ENCODE measurements at regions not wholly inside any gene's neighbourhood (a gene's known extent, or its start where the extent isn't known, plus 50 kb on each side); places are given as distances from the start of the nearest gene placed in this dataset.

DNA sequence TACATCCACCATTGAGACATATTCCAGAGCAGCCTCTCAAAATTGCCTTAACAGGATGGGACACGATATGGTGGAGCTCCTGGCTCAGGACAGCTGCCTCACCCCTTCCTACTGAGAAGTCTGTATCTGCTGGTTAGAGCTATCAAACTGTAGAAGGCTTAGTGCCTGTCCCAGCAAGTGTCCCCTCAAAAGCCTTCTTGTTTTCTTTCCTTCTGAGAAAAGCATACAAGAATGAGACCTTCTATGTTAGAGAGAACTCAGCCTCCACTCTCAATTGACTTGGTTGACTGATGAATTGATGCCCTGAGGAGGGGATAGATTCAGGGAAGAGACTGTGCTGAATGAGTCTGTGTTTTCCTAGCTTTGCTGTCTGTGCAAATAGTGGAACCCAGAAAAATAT lies 2020.9 kb downstream of the TP53TG3F start:
- no peak for DNase-seq (ENCODE audit: low spot score)
- no peak for ATAC-seq

DNA sequence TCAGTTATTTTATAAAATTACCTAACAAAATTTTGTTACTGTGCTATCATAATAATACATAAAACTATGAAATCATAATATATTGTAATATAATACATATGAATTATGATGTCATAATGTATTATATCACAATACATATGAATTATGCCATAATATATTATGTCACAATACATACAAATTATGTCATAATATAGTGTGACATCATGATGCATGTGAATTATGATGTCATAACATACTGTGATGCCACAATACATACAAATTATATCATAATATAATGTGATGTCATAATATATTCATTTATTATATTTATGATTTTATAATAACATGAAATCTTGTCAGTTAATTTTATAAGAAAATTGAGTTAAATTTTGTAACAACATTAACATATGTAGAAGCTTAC lies 2021.6 kb downstream of the TP53TG3F start:
- ATAC-seq (no peak), DNase-seq (ENCODE audit: low spot score) (no peak)

DNA sequence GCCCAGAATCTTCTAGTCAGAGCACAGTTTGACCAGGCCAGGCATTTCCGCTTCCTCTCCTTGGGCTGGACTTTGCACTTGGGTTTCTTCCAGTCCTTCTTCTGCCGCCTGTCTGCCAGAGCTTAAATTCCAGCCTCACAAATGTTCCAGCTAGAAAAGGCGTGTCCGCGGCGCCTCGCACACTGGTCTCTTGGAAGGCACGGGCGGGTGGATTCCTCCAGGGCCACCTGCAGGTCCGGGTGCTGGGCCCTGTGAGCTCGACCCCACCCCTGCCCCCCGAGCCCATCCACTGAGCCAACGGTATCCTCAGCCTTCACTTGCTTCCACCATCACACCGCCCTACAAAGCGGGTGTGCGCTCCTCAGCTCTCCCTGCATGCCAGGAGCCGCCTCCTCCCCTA lies 2026.5 kb downstream of the TP53TG3F start:
- ATAC-seq, result no peak
- DNase-seq (ENCODE audit: low spot score), result no peak

DNA sequence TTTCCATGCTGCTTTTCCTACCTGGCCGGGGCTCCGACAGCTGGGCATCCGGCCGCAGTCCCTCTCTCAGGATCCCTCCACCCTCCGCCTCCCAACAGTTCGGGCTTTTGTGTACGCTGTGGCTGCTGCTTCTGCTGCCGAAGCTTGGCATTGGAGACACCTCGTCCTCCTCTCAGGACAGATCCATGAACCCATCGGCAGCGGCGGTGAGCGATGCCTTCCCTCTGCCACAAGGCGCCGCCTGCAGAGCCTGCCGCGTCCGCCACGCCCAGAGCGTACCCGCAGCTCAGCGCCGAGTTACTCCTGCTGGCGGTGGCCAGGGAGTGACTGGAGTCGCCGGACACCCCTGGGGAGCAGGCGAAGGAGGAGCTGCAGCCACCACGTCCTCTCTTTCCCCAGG lies 2032.8 kb downstream of the TP53TG3F start:
- no peak for ATAC-seq
- no peak for DNase-seq (ENCODE audit: low spot score)

DNA sequence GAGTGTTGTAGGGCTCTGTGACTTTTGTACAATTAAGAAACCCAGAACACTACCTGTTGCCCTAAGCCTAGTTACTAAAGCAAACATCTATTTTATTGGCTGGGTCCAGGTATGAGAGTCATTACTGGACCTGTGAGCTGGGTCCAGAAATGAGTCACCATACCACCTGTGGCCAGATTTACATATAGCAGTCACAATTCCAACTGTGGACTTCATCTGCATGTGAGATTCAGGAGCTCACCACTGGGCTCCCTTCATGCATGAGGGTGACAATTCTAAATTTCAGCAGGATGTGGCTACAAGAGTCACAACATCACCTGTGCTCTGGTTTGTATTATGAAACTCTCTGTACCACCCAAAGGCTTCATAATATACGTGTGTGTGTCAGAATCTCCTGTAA lies 2038.0 kb downstream of the TP53TG3F start:
- no peak for ATAC-seq

DNA sequence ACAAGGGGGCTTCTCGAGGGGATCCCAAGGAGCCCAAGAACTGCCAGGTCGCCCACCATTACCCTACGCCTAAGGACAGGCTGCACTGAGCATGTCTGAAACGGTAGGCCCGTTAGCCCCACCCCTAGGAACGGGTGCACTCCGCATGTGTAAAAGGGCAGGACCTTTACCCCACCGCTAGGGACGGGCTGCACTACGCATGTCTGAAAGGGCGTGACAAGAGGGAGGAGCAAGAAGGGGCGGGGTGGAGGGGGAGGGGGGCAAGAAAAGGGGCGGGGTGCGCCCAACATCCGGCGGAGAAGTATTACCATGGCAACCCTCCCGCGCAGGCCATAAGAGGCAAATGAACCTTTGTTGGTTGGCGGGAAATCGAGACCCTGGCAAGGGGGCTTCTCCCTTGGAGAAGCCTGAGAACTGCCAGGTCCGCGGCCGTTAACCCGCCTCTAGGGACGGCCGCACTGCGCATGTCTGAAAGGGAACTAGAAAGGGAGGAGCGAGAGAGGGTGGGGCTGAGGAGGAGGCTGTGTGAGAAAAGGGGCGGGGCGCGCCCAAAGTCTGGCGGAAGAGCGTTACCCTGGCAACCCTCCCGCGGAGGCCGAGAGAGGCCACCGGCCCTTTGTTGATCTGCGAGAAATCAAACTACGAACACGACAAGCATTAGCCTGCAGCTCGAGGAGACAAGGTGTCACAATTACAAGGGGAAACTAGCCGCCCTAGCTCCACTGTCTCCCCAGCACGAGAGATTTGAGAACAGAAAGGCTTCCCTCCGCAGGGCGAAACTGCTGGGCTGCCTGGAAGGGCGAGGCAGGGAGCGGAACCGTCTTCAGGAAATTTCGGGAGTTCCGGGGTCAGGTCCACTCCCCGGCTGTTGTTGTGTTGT lies 2046.8 kb downstream of the TP53TG3F start:
- ATAC-seq, result no peak
- no peak for DNase-seq (ENCODE audit: low spot score)

More for the DNA sequence above, 2038.0 kb downstream of the TP53TG3F start:
- no peak for DNase-seq (ENCODE audit: low spot score)

DNA sequence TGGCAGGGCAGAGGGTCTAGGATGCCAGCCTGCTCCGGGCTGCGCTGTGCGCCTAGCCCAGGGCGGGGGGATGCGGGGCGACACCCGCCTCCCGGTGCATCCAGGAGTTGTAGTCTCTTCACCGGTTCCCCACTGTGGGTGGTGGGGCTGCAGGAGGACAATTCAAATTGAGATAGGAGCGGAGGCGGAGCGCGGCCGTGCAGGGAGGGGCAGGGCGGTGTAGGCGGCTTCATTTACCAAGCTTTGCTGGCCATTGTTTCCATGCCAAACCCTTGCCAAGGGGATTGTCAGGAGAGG lies 2047.4 kb downstream of the TP53TG3F start:
- ATAC-seq (no peak), DNase-seq (ENCODE audit: low spot score) (no peak)

DNA sequence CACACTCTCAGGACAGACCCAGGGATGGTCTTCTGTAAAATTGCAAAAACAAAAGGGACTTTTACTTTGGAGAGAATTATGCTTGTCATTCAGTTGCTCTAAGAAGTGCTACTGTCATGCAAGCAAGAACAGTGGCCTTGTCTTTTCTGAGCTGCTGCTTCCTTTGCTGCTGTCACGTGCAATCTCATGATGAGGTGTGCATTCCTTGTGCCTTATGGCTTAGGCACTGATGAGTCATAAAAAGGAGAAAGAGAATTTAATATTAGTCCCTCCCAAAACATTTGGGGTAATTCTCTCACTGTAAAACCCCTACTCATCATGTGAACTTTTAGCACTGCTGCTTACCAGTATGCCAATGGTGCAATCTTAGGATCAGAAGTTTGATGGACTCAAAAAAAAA lies 2051.3 kb downstream of the TP53TG3F start:
- no peak for ATAC-seq
- DNase-seq (ENCODE audit: low spot score), result no peak

DNA sequence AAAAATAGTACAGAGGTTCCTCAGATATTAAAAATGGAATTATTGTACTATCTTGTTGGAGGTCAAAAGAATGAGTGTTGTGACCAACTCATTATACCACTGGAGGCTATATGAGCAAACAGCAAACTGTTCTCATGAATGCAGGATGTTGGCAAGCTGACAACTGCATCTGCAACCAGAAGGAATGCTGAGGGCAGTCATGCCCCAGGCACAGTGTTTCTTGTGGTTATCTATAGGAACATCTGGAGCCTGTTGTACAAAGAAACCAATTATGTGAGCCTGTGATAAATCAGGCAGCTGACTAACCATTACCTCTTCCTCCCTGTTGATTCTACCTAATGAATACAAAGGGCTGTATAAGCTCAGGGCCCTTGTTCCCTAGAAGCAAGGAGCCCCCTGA lies 2057.1 kb downstream of the TP53TG3F start:
- DNase-seq (ENCODE audit: low spot score), result no peak
- no peak for ATAC-seq

DNA sequence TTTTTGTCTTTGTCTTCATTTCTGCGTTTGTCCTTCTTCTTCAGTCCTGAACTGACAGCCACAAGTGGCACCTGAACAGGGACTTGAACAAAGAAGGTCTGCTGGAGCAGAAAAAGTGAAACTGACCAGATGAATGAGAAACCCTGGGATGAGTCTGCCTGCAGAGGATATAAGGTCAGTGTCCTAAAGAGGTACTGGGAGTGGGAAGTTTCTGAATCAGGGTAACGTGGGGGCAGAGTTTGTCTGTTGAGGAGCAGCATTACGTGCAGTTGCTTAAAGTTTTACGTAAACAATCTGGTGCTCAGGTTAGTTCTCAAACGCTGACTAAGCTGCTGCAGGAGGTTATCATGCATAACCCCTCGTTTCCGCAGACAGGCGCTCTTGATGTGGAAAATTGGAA lies 2057.6 kb downstream of the TP53TG3F start:
- DNase-seq (ENCODE audit: low spot score) (no peak), ATAC-seq (no peak)

DNA sequence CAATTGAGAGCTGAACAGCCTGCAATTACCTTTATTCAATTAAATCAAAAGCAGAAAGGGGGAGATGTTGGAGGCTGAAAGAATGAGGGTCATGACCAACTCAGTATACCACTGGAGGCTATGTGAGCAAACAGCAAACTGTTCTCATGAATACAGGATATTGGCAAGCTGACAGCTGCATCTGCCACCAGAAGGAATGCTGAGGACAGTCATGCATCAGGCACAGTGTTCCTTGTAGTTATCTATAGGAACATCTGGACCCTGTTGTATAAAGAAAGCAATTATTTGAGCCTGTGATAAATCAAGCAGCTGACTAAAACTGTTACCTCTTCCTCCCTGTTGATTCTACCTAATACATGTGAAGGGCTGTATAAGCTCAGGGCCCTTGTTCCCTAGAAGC lies 2064.6 kb downstream of the TP53TG3F start:
- DNase-seq (ENCODE audit: low spot score) (no peak), ATAC-seq (no peak)

DNA sequence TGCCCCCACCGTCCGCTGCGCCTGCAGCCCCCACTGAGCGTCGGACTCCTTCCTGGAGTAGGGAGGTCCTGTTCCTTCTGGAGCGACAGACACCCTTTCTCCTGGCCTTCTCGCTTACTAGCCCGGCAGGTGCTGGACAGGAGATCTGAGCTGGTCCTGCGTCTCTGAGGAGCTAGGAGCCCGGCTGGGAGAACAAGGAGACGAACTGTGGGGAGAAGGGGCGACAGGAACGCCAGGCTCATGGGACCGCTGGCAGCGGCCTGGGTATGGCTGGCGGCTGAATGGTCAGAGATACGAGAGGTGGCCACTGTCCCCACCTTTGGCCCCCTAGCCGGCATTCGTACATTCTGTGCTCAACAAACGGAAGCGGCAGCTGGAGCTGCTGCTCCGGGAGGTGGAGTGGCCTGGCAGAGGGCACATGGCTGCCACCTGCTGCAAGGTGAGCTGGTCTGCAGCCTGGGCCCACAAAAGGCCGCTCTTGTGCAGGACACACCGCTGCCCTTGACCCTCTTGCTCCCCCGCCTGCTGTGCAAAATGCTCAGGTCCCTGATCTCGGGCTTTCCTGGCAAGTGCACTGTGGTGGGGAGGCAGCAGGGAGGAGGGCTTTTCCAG lies 2066.7 kb downstream of the TP53TG3F start:
- DNase-seq (ENCODE audit: low spot score), result no peak
- no peak for ATAC-seq

DNA sequence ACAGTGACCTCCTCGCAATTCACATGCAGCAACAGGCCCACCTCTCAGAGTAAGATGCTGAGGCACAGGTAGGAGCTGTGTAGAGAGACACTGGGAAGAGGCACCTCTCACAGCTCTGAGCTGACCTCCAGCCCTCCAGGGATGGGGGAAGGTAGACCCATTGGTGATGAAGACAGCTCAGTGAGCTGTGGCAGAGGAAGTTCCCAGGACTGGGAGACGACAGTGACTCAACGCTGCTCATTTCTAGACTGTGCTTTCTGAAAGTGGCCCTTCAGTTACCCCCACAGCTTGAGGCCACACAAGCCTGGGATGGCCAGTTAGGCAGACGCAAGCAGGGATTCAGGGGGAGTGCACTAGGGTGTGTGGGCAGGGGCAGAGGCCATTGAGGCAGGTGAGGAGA lies 2073.2 kb downstream of the TP53TG3F start:
- ATAC-seq, result no peak
- no peak for DNase-seq (ENCODE audit: low spot score)

DNA sequence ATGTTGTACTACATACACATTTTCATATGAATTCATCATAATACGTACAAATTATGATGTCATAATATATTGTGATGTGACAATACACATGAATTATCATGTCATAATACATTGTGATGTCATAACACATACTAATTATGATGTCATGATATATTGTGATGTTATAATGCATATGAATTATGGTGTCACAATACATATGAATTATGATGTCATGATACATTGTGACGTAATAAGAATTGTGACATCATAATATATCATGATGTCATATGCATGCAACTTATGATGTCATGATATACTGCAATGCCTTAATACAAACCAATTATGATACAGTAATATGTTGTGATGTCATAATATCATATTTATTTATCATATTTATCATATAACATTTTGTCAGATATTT lies 2074.3 kb downstream of the TP53TG3F start:
- DNase-seq (ENCODE audit: low spot score) (no peak), ATAC-seq (no peak)

DNA sequence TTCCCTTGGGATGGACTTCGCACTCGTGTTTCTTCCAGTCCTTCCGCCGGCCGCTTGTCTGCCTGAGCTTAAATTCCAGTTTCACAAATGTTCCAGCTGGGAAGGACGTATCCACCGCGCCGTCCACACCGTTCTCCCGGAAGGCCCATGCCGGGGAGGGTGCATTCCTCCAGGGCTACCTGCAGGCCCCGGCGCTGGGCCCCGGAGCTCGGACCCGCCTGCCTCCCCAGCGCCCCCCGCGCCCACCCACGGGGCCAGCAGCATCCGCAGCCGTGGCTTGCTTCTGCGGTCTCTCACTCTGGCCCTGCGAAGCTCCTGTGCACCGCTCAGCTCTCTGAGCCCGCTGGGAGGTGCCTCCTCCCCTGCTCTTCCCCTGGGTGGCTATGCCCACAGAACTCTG lies 2084.1 kb downstream of the TP53TG3F start:
- DNase-seq (ENCODE audit: low spot score), result no peak
- ATAC-seq, result no peak

DNA sequence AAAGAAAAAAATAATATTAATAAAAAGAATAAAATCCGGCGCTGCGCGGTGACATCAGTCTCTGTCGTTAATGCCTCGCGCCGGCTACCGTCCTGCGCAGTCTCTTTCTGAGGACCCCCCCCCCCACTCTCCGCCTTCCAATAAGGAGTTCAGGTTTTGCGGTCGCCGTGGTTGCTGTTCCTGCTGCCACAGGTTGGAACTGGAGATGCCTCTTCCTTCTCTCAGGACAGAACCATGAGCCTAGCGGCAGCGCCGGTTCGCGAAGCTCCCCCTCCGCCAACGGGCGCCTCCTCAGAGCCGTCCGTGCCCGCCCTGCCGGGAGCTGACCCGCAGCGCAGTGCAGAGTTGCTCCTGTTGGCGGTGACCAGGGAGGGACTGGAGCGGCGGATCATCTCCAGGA lies 2093.4 kb downstream of the TP53TG3F start:
- ATAC-seq, result no peak
- DNase-seq (ENCODE audit: low spot score), result no peak

DNA sequence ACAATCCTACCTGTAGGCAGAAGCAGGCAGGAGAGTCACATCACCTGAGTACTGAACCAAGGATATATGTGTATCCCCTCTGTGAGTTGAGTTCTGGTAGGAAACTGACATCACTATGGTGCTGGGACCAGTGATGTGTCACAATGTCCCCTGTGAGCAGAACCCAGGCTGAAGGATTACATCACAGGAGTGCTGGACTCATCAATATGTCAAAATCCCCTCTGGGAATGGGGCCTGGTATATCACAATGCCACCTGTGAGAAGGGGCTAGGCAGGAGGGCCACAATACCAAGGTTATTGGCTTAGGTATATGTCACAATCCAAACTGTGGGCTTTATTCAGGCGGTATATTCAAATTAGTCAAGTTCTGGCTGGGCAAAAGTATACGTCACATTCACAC lies 2098.3 kb downstream of the TP53TG3F start:
- ATAC-seq (no peak), DNase-seq (ENCODE audit: low spot score) (no peak)

DNA sequence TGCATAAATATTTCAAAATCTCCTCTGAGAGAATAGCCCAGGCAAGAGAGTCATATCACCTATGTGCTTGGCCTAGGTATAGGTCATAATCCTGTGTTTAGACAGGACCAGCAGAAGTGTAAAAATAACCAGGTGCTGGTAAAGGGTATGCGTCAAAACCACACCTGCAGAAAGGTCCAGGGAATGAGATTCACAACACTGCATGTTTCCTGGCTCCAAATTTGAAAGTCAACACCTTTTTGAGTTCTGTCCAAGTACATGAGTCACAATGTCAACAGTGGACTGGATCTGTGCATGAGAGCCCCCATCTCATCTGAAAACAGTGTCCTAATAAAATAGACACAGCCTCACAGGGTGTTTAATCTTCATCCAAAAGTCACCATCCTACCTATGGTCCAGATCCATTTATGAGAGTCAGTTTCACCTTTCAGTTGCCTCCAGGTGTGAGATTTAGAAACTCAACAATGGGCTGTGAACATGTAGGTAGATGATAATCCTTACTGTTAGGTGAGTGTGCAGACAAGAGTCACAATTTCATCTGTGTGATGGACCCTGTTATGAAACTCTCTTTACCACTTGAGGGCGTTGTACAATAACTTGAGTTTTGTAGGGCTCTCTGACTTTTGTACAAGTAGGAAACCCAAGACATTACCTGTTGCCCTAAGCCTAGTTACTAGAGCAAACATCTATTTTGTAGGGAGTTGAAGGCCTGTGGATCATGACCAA lies 2100.7 kb downstream of the TP53TG3F start:
- DNase-seq (ENCODE audit: low spot score), result no peak
- ATAC-seq, result peak; percentile 53

DNA sequence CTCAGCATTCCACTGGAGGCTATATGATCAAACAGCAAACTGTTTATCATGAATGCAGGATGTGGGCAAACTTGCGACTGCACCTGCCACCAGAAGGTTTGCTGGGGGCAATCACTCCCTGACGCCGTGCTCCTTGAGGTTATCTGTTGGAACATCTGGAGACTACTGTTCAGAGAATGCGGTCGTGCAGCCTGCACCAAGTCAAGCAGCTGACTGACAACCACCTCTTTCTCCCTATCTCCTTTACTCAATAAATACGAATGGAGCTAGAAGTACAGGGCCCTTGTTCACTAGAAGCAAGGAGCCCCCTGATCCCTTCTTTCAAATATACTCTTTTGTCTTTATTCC lies 2101.2 kb downstream of the TP53TG3F start:
- no peak for DNase-seq (ENCODE audit: low spot score)
- ATAC-seq, result no peak

DNA sequence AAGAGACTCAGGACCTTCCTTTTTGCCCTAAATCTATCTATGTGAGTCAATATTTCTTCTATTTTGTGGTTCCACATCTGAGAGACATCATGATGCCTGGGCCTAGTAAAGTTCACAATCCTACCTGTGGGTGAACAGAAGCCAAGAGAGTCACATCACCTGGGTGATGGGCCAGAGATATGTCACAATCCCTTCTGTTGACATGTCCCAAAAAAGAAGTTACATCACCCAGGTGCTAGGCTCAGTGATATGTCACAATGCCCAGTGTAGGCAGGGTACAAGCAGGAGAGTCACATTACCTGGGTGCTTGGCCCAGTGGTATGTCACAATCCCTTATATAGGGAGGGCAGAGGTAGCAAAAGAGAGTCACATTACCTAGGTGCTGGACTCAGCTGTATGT lies 2101.9 kb downstream of the TP53TG3F start:
- DNase-seq (ENCODE audit: low spot score) (peak; percentile 70), ATAC-seq (peak; percentile 73)

DNA sequence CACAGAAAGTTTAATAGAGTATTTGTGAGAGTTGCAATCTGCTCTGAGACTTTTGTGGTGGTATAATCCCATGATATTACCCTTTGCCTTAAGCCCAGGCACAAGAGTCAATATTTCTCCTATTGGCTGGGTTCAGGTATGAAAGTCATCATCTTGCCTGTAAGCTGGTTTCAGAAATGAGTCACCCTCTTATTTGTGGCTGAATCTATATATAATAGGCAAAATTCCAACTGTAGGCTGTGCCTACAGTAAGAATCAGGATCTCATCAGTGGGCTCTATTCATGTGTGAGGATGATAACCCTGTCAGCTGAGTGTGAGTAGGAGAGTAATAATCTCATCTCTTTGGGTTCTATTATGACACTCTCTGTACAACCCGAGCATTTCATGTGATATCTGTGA lies 2103.1 kb downstream of the TP53TG3F start:
- ATAC-seq (no peak), DNase-seq (ENCODE audit: low spot score) (no peak)

DNA sequence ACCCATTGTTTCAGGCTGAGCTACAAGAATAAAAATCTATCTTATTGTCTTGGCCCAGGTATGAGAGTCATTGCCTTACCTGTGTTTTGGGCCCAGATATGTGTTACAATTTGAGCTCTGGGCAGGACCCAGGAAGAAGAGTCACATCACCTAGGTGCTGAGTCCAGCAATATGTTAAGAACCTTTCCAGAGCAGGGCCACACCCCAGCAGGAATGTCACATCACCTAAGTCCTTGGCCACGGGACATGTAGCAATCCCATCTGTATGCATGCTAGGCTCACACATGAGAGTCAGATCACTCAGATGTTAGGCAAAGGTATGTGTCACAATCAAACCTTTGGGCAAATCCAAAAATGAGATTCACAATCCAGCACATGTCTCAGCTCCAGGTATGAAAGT lies 2103.5 kb downstream of the TP53TG3F start:
- no peak for DNase-seq (ENCODE audit: low spot score)
- no peak for ATAC-seq

All from left lobe of liver (tissue), 2 donors.